ENCODE measurements at regions not wholly inside any gene's neighbourhood (a gene's known extent, or its start where the extent isn't known, plus 50 kb on each side); places are given as distances from the start of the nearest gene placed in this dataset.

GRCh38 chr5:165304193-165304827, 1798.9 kb downstream of the MAT2B start:
- no peaks in the 10 kb centered on the region for H3K4me1 ChIP-seq
- no peaks in the 10 kb centered on the region for H3K36me3 ChIP-seq
- FAIRE-seq, result no peak
- H3K27ac ChIP-seq, result no peak overlapping the region
- intact Hi-C loops (cut with DNase I), result no loop called here
- peak; percentile 43 to 83 (median 74) for ATAC-seq
- TF ChIP-seq CTCF (IDR thresholded peaks at IDR 0.05), result no peak
- no peaks in the 10 kb centered on the region for H3K9me3 ChIP-seq
- WGBS, 2 donors, result 38 to 46% methylated on average over 6 of the region's 6 CpGs
- no peak overlapping the region for H3K4me3 ChIP-seq
- no peak for DNase-seq
- no peaks in the 10 kb centered on the region for H3K27me3 ChIP-seq

GRCh38 chr5:165305596-165305995, 1800.2 kb downstream of the MAT2B start:
- Histone ChIP-seq H3K27me3 (no peaks in the 10 kb centered on the region), H3K36me3 (no peaks in the 10 kb centered on the region), H3K27ac (no peak overlapping the region), H3K4me3 (no peak overlapping the region), H3K4me1 (no peaks in the 10 kb centered on the region), H3K9me3 (no peaks in the 10 kb centered on the region)
- no peak for TF ChIP-seq CTCF (IDR thresholded peaks at IDR 0.05)
- no peak for DNase-seq
- ATAC-seq, result no peak
- intact Hi-C loops (cut with DNase I), result no loop called here
- FAIRE-seq, result no peak
- 71 to 75% methylated on average over 6 of the region's 6 CpGs for WGBS, 2 donors

- no peak for FAIRE-seq
- no peak for ATAC-seq
- 79 to 89% methylated on average over 3 of the region's 3 CpGs for WGBS, 2 donors
- no peak overlapping the region for H3K27ac ChIP-seq
- no peaks in the 10 kb centered on the region for H3K9me3 ChIP-seq
- TF ChIP-seq CTCF (IDR thresholded peaks at IDR 0.05), result no peak
- intact Hi-C loops (cut with DNase I), result no loop called here
- no peak for DNase-seq
- H3K36me3 ChIP-seq, result no peaks in the 10 kb centered on the region
- no peak overlapping the region for H3K4me3 ChIP-seq
- H3K4me1 ChIP-seq, result no peaks in the 10 kb centered on the region
- H3K27me3 ChIP-seq, result no peaks in the 10 kb centered on the region
Measured at GRCh38 chr5:165309446-165309845, 1804.0 kb downstream of the MAT2B start.

- FAIRE-seq, result no peak
- WGBS, 2 donors, result 90 to 95% methylated on average over 2 of the region's 2 CpGs
- intact Hi-C loops (cut with DNase I), result no loop called here
Measured at GRCh38 chr5:165310031-165310430, 1804.6 kb downstream of the MAT2B start.

More at GRCh38 chr5:165310031-165310430, 1804.6 kb downstream of the MAT2B start:
- no peak for TF ChIP-seq CTCF (IDR thresholded peaks at IDR 0.05)
- no peak overlapping the region for H3K27ac ChIP-seq
- H3K36me3 ChIP-seq, result no peaks in the 10 kb centered on the region
- no peak overlapping the region for H3K4me3 ChIP-seq
- H3K9me3 ChIP-seq, result no peaks in the 10 kb centered on the region
- no peaks in the 10 kb centered on the region for H3K27me3 ChIP-seq
- no peaks in the 10 kb centered on the region for H3K4me1 ChIP-seq
- DNase-seq, result no peak
- no peak for ATAC-seq

Data from pancreas (tissue), 10 donors.